HUES64 (cell line): ENCODE measurements at regions not wholly inside any gene's neighbourhood (a gene's known extent, or its start where the extent isn't known, plus 50 kb on each side); places are given as distances from the start of the nearest gene placed in this dataset.

ENCODE experiments used
- H3K27ac ChIP-seq: 2 replicates; pipeline ENCODE4 v1.7.0; 2013; ENCODE audit warnings: low read depth, low read length, inconsistent platforms
- H3K27me3 ChIP-seq: 2 replicates; pipeline ENCODE4 v1.6.1; 2013; ENCODE audit warnings: mild to moderate bottlenecking, low read length; ENCODE audit not compliant: insufficient read depth
- H3K36me3 ChIP-seq: 2 replicates; pipeline ENCODE4 v1.6.1; 2013; ENCODE audit warnings: mild to moderate bottlenecking, low read length; ENCODE audit not compliant: insufficient read depth
- H3K4me1 ChIP-seq: 2 replicates; pipeline ENCODE4 v1.6.1; 2013; ENCODE audit warnings: mild to moderate bottlenecking, low read length, moderate library complexity; ENCODE audit not compliant: insufficient read depth
- H3K4me3 ChIP-seq: 2 replicates; pipeline ENCODE4 v1.5.1; 2013; ENCODE audit warnings: mild to moderate bottlenecking, low read length, moderate library complexity
- H3K9ac ChIP-seq: 2 replicates; pipeline ENCODE4 v1.6.1; 2013; ENCODE audit warnings: mild to moderate bottlenecking, low read depth, low read length
- H3K9me3 ChIP-seq: 2 replicates; pipeline ENCODE4 v1.6.1; 2013; ENCODE audit warnings: low read depth, low read length; ENCODE audit not compliant: insufficient read depth
- WGBS: fragments of 150-250, 120-280 bp; methylation state at CpG from one replicate; pipeline ENCODE4 v1.1.7; 2013; ENCODE audit warnings: missing lambda C conversion rate; 5-methylcytosine and 5-hydroxymethylcytosine counted together

DNA sequence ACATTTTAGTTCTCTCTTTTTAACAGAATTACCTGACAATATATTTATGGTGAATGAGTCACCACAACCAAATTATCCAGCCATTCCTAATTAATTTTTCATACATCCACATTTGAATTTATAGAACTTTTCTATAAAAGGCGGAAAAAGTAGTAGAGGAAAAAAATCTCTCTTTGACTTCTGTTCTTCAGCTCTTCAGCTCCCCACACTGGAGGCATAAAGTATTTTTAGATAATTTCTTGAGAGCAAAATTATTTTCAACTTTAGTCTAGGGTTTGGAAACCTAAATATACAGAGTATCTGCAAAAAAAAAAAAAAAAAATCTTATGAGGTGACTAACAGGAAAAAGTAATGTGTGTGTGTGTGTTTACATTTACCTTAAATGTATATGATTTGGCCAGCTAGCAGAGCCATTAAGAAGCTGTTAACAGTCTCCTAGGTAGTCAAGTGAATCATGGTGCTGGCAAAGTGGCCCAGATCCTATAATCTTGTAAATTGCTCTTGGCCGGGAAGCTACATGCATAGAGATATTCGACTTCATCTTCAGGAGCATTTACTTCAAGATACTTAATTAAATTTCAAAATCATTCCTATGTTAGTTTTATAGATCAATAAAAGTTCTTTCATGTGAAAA is 383.1 kb upstream of the STEAP1 start:
- H3K4me1 ChIP-seq = no peaks in the 10 kb centered on the region
- no peaks in the 10 kb centered on the region for H3K27me3 ChIP-seq
- no peaks in the 10 kb centered on the region for H3K36me3 ChIP-seq
- no peak overlapping the region for H3K9ac ChIP-seq
- H3K9me3 ChIP-seq = 0 out of 2 replicates have a peak, but pooled peaks cover 8% of the 10 kb centered on the region
- H3K27ac ChIP-seq = no peak overlapping the region
- 89% methylated on average over 2 of the region's 3 CpGs for WGBS
- no peak overlapping the region for H3K4me3 ChIP-seq

GRCh38 chr7:89772276-89772675 is 382.0 kb upstream of the STEAP1 start:
- Histone ChIP-seq H3K9me3 (0 out of 2 replicates have a peak, but pooled peaks cover 10% of the 10 kb centered on the region), H3K36me3 (no peaks in the 10 kb centered on the region), H3K4me3 (no peak overlapping the region), H3K4me1 (no peaks in the 10 kb centered on the region), H3K9ac (no peak overlapping the region), H3K27ac (no peak overlapping the region), H3K27me3 (no peaks in the 10 kb centered on the region)
- no CpG with 5 or more reads among the region's 1 CpG for WGBS

DNA sequence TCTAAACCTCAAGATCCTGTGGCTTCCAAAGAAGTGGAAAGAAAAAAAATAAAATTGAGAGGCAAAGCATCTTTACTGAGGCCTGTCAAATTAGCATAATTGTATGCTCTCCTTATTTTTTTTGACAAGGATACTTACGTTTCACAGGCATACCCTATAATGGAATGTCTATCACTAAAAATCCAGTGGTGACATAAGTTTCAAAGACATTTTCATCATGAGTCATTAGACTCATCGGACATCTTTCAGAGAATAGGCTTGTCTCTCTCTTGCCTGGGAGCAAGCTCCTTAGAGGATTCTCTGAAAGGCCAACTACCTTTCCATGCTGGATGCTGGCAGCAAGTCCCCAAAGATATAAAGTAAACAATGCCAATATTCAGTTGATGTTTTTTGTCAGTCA is 380.7 kb upstream of the STEAP1 start:
- H3K36me3 ChIP-seq = no peaks in the 10 kb centered on the region
- no peak overlapping the region for H3K4me3 ChIP-seq
- H3K9me3 ChIP-seq = 0 out of 2 replicates have a peak, but pooled peaks cover 19% of the 10 kb centered on the region
- H3K9ac ChIP-seq = no peak overlapping the region
- no peaks in the 10 kb centered on the region for H3K27me3 ChIP-seq
- no peaks in the 10 kb centered on the region for H3K4me1 ChIP-seq
- H3K27ac ChIP-seq = no peak overlapping the region
- 82% methylated on average over 2 of the region's 2 CpGs for WGBS

GRCh38 chr7:89775459-89775858 is 378.8 kb upstream of the STEAP1 start:
- no peaks in the 10 kb centered on the region for H3K36me3 ChIP-seq
- no peak overlapping the region for H3K27ac ChIP-seq
- H3K9me3 ChIP-seq = 0 out of 2 replicates have a peak, but pooled peaks cover 25% of the 10 kb centered on the region
- H3K9ac ChIP-seq = no peak overlapping the region
- H3K27me3 ChIP-seq = no peaks in the 10 kb centered on the region
- no peak overlapping the region for H3K4me3 ChIP-seq
- H3K4me1 ChIP-seq = no peaks in the 10 kb centered on the region

- no peak overlapping the region for H3K27ac ChIP-seq
- no peaks in the 10 kb centered on the region for H3K4me1 ChIP-seq
- H3K27me3 ChIP-seq = no peaks in the 10 kb centered on the region
- 91% methylated on average over 2 of the region's 2 CpGs for WGBS
- H3K4me3 ChIP-seq = no peak overlapping the region
- H3K9me3 ChIP-seq = 0 out of 2 replicates have a peak, but pooled peaks cover 27% of the 10 kb centered on the region
- no peak overlapping the region for H3K9ac ChIP-seq
- H3K36me3 ChIP-seq = no peaks in the 10 kb centered on the region
These were observed 377.3 kb upstream of the STEAP1 start for GRCh38 chr7:89776980-89777379.

- Histone ChIP-seq H3K36me3 (no peaks in the 10 kb centered on the region), H3K27ac (no peak overlapping the region), H3K9me3 (0 out of 2 replicates have a peak, but pooled peaks cover 27% of the 10 kb centered on the region), H3K9ac (no peak overlapping the region), H3K4me1 (no peaks in the 10 kb centered on the region), H3K27me3 (no peaks in the 10 kb centered on the region), H3K4me3 (no peak overlapping the region)
These were observed 376.8 kb upstream of the STEAP1 start for GRCh38 chr7:89777499-89777898.

GRCh38 chr7:89780291-89780690 is 374.0 kb upstream of the STEAP1 start:
- Histone ChIP-seq H3K9me3 (0 out of 2 replicates have a peak, but pooled peaks cover 22% of the 10 kb centered on the region), H3K36me3 (no peaks in the 10 kb centered on the region)
- WGBS = 67% methylated on average over 4 of the region's 4 CpGs

GRCh38 chr7:89796481-89796880 is 357.8 kb upstream of the STEAP1 start:
- no peak overlapping the region for H3K4me3 ChIP-seq
- H3K36me3 ChIP-seq = no peaks in the 10 kb centered on the region
- 100% methylated on average over 2 of the region's 2 CpGs for WGBS
- no peaks in the 10 kb centered on the region for H3K4me1 ChIP-seq
- H3K9ac ChIP-seq = no peak overlapping the region
- H3K9me3 ChIP-seq = peaks cover 26% of the 10 kb centered on the region
- H3K27me3 ChIP-seq = no peaks in the 10 kb centered on the region
- H3K27ac ChIP-seq = no peak overlapping the region

More at GRCh38 chr7:89780291-89780690, 374.0 kb upstream of the STEAP1 start:
- no peak overlapping the region for H3K27ac ChIP-seq
- no peaks in the 10 kb centered on the region for H3K27me3 ChIP-seq
- no peaks in the 10 kb centered on the region for H3K4me1 ChIP-seq
- no peak overlapping the region for H3K9ac ChIP-seq
- H3K4me3 ChIP-seq = no peak overlapping the region

GRCh38 chr7:89797965-89798598 is 356.2 kb upstream of the STEAP1 start:
- no peak overlapping the region for H3K4me3 ChIP-seq
- no peaks in the 10 kb centered on the region for H3K36me3 ChIP-seq
- no peak overlapping the region for H3K9ac ChIP-seq
- H3K27ac ChIP-seq = no peak overlapping the region
- WGBS = 83% methylated on average over 3 of the region's 3 CpGs
- peaks cover 30% of the 10 kb centered on the region for H3K9me3 ChIP-seq
- H3K4me1 ChIP-seq = no peaks in the 10 kb centered on the region
- no peaks in the 10 kb centered on the region for H3K27me3 ChIP-seq

DNA sequence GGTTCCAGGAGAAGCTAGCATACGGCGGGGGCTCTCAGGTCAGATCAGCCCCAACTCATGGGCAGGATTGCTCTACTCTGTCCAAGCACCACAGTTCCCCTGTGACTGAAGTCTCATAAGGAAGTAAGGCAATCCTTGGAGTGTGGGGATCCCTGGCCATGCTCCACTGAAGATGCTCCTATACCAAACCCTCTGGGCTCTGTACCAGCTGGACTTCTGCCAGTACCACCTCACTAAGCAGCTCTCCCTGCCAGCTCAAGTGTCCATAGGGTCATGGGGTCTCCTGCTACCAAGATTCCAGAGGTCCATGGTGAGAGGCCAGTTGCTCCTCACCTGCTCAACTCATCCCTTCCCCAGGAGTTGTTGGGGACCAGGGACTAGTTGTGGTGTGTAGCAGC is 355.7 kb upstream of the STEAP1 start:
- H3K27me3 ChIP-seq = no peaks in the 10 kb centered on the region
- H3K9me3 ChIP-seq = peaks cover 29% of the 10 kb centered on the region
- no peak overlapping the region for H3K27ac ChIP-seq
- H3K4me3 ChIP-seq = no peak overlapping the region
- no peaks in the 10 kb centered on the region for H3K4me1 ChIP-seq
- WGBS = 96% methylated on average over 2 of the region's 2 CpGs
- H3K36me3 ChIP-seq = no peaks in the 10 kb centered on the region
- no peak overlapping the region for H3K9ac ChIP-seq

DNA sequence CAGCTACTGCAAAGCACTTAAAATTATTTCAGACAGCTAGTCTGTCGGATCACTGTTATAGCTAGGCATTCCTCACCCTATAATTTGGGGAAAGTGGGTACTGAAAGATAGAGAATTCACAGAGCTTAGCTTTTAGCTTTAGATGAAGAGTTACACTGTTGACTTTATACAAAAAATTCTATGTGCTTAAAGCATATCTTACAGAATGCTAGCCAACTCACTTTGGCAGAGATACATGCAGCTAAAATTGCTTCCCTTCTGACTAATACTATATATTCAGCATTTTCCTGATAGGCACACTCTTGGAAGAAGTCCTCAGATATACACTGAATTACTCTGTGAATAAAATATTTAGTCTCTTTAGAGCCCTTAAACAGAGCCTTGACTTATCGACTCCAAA is 353.5 kb upstream of the STEAP1 start:
- no peaks in the 10 kb centered on the region for H3K4me1 ChIP-seq
- H3K9me3 ChIP-seq = peaks cover 27% of the 10 kb centered on the region
- H3K27ac ChIP-seq = no peak overlapping the region
- no peaks in the 10 kb centered on the region for H3K36me3 ChIP-seq
- no peaks in the 10 kb centered on the region for H3K27me3 ChIP-seq
- H3K4me3 ChIP-seq = no peak overlapping the region
- no peak overlapping the region for H3K9ac ChIP-seq
- 88% methylated on average over 1 of the region's 2 CpGs for WGBS
